GM21528 (cell line): ENCODE measurements at regions not wholly inside any gene's neighbourhood (a gene's known extent, or its start where the extent isn't known, plus 50 kb on each side); places are given as distances from the start of the nearest gene placed in this dataset.

Source experiments
- ATAC-seq: cut with Tn5 transposase; IDR thresholded peaks from one replicate; pipeline ENCODE4 v1.9.1; 2021; ENCODE audit warnings: mild to moderate bottlenecking, moderate library complexity; ENCODE audit not compliant: unreplicated experiment, low FRiP score

GRCh38 chr18:72102412-72102811, 441.7 kb downstream of the CBLN2 start:
- ATAC-seq = no peak

GRCh38 chr18:72100465-72101004, 443.6 kb downstream of the CBLN2 start:
- no peak for ATAC-seq

- ATAC-seq = no peak
Measured at GRCh38 chr18:72091369-72091768, 452.8 kb downstream of the CBLN2 start.

DNA sequence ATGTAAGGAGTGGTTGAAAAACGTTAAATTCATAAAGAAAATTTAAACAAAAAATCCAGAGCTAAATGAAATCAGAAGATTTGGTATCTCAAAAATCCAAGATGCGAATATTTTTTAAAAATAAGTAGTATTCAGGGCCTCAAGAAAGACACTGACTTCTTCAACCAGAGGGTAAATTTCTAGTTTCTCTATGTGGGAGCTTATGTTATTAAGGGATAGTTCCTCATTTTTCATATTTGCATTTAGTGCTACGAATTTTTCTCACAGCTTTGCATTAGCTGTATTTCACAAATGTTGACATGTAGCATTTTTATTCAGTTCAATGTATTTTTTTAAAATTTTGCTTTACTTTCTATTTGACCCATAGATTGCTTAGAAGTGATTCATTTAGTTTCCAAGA, 454.7 kb downstream of the CBLN2 start:
- no peak for ATAC-seq

DNA sequence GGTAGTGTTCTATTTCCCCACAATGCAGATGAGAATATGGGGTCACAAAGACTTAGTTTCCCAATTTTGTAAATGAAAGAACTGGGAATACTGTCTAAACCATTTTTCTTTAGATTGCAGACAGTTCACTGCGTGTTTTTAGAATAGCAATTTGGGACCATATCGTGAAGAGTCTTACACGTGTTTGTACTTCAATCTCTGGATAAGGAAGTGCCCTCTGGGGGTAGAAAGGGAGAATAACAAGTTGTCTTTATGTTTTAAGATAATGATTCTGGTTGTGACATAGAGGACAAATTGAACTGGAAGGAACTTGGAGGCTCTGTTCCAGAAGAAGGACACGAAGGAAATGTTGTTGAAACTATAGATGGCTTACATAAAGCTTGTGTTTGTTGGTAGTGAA, 457.7 kb downstream of the CBLN2 start:
- no peak for ATAC-seq

GRCh38 chr18:72075040-72075439, 469.1 kb downstream of the CBLN2 start:
- no peak for ATAC-seq

DNA sequence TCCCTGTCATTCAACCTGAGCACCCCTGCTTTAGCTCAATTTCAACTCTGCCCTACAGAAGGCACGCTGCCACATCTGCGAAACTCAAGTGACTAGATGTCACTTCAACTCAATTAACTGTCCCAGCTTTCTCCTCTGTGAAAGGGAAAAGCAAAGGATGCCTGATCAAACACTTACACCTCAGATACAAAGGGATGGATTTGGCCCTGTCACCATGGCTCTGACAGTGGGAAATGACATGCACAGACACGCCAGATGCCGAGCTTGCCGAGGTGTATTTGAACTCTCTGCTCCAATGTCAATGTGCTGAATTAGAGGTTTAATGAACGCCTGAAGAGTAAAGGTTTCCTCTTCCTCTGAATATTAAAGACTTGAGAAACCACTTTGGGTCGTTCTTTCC, 481.1 kb downstream of the CBLN2 start:
- ATAC-seq = no peak

GRCh38 chr18:72058851-72059250, 485.3 kb downstream of the CBLN2 start:
- no peak for ATAC-seq

DNA sequence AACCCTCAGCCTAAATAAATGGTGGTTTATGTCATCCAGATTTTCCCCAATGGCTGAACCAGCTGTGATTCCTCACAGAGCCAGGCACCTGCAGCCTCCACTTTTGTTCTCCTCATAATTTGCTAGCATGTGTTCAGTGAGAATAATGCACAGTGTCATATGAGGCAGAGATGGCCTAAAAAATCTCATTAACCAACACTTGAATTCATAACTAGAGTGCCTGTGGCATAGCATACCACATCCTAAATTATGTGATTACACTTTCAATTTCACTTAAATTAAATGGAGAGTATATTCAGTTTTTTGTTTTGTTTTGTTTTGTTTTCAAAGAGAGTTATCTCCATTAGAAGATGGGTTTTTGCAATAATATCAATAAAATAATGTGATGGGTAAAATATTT, 488.0 kb downstream of the CBLN2 start:
- ATAC-seq = no peak

DNA sequence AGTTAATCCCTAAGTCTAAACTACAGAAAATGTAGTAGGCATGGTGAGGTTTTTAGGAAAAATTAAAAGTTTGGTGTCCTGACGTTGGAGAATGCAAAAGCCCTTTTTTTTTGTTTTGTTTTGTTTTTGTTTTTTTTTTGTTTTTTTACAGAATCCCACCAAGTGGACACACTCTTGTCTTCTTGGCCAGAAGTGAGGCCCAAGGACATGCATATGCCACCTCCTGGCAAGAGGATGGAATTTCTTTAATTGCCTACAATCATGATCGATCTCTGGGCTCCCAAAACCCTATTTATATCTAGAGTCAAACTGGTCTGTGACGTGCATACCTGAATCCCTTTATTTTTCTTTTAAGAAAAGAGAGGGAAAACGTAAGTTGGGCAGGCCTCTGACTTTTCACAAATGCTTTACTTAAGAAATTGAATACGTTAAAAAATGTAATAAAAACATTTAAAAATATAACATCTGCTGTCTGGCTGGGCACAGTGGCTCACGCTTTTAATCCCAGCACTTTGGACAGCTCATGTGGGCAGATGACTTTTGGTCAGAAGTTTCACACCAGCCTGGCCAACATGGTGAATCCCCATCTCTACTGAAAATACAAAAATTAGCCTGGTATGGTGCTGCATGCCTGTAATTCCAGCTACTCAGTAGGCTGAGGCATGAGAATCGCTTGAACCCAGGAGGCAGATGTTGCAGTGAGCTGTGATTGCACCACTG, 502.7 kb downstream of the CBLN2 start:
- ATAC-seq = no peak

- no peak for ATAC-seq
Measured at GRCh38 chr18:72013427-72013850, 530.7 kb downstream of the CBLN2 start.

- no peak for ATAC-seq
Measured at GRCh38 chr18:71998547-71999097, 545.5 kb downstream of the CBLN2 start.

DNA sequence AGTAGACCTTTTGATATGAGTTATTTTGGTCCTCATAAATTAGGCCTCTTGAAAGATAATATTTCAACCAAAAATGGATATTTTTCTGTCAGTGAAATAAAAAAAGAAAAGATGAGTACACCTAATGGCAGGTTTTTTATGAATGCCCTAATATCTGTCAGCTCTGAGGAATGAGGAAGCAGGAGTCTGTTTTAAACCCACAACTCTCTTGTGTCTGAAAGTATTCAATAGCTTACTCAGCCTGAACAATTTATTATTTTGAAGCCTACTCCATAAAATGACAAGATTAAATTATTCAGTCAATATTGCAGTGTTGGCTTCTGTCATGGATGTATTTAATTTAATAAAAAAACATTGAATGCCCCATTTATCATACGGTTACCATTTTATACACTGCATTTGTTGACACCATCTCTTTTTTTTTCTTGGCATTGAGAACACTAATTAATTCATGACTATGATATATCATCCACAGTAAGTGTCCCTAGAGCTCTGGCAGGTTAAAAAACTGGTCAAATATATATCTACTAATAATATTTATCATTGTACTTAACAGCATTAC, 548.2 kb downstream of the CBLN2 start:
- no peak for ATAC-seq

DNA sequence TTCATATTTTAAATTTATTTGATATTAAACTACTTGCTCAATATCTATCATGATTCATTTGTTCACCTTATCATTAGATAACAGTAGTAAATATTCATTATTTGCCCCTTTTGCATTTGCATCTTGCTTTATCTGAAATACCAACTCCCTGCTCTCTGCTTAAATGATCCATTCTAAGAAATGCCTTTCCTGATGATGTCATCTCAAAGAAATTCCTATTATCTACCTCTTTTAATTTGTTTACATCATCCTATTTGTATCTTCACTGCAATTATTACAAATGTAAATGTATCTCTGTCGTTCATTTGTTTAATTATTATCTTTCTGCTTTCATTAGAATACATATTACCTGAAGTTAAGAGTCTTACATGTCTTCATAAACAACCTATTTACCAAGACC, 549.9 kb downstream of the CBLN2 start:
- ATAC-seq = no peak

- no peak for ATAC-seq
Measured at GRCh38 chr18:71989616-71990015, 554.5 kb downstream of the CBLN2 start.

DNA sequence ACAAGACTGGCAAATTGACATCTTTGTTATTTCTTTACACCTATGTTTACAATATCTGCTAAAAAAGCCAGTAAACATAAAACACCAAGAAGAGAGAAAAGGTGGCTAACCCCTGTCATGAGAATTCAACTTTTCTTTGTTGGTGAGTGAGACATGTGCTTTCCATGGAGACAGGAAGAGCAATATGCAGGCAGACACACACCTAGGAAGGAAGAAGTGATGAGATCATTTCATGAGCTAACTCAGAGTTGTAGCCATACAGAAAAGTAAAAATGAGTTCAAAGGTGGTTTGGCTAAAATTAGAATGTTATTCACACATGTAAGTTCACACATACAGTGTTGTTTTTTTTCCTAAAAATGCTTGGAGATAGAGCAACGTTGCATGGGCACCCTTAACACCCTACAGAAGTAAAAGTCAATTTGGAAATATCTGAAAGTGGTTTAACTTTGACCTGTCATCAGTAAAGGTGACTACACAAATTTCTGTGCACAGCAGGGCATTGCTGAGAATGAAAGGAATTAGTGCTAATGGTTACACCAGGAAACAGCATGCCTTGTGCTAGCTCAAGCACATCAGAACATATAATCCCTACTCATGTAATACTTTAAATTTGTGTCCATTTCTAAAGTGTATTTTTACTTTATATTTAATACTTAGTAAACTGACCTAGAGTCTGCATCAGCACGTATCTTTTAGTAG, 557.6 kb downstream of the CBLN2 start:
- ATAC-seq = no peak

DNA sequence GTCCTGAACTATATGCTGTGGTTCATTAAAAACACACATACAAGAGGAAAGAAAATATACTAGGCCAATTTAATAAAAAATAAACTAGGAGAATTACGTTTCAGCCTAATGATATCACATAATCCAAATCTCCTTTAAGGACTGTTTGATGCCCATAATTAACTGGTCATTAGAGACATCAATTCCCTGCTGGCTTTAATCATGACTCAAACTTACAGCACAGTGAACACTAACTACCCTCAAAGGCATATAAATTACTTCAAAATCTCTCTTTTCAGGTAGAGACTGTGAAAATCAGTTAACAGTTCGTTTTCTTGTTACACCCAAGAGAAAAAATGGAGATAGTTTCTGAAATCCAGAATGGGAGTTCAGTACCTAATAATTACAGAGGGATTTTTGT, 567.4 kb downstream of the CBLN2 start:
- no peak for ATAC-seq

- no peak for ATAC-seq
Measured at GRCh38 chr18:71966791-71967190, 577.4 kb downstream of the CBLN2 start.

- no peak for ATAC-seq
Measured at GRCh38 chr18:71958605-71959004, 585.5 kb downstream of the CBLN2 start.

DNA sequence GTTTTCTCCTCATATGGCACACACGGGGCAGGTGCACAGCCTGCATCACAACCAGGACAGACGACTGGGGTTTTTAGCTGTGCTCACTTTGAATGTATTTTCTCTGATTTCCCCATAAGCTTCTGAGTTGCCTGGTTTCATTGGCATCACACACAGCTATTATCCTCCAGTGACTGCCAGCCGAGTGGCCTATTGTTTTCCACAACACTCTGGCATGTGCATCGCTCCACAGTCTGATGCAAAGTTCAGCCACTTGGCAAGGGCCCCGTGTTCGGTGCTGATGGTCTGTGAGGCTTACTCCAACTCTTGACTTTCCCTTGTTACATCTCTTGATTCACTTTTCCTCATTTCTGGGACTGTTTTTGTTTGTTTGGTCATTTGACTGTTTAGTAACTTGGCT, 593.1 kb downstream of the CBLN2 start:
- no peak for ATAC-seq

GRCh38 chr18:71942433-71942832, 601.7 kb downstream of the CBLN2 start:
- ATAC-seq = no peak
